WTC11 (cell line): ENCODE measurements at regions not wholly inside any gene's neighbourhood (a gene's known extent, or its start where the extent isn't known, plus 50 kb on each side); places are given as distances from the start of the nearest gene placed in this dataset.

Experiments
- ATAC-seq: fragments of 200-7000 bp; cut with Tn5 transposase; 2 replicates; pipeline ENCODE4 v1.10.0; 2021; ENCODE audit warnings: mild to moderate bottlenecking, moderate library complexity
- CTCF ChIA-PET: fragments of 300-600 bp; sonication (Branson Sonifier 250); formaldehyde crosslinking; loops from one replicate; lab custom pipeline; 2021; ENCODE audit warnings: antibody characterized with exemption; lab: Charles Lee
- POLR2A ChIA-PET: fragments of 350-600 bp; sonication (Branson Sonifier 250); formaldehyde crosslinking; loops from one replicate; lab custom pipeline; 2021; ENCODE audit warnings: antibody characterized with exemption; lab: Charles Lee
- DNase-seq: peaks from one replicate; pipeline ENCODE4 v3.0.0; 2021; ENCODE audit warnings: low spot score
- H3K27ac Mint-ChIP-seq: 2 replicates; pipeline ENCODE4 v1.8.0; 2021; ENCODE audit warnings: mixed read lengths
- H3K27me3 Mint-ChIP-seq: 2 replicates; pipeline ENCODE4 v1.8.0; 2021; ENCODE audit warnings: low read depth, mild to moderate bottlenecking, moderate library complexity, mixed read lengths
- H3K36me3 Mint-ChIP-seq: 2 replicates; pipeline ENCODE4 v1.8.0; 2021; ENCODE audit warnings: mixed read lengths
- H3K4me1 Mint-ChIP-seq: 2 replicates; pipeline ENCODE4 v1.8.0; 2022; ENCODE audit warnings: mixed read lengths
- H3K4me3 Mint-ChIP-seq: 2 replicates; pipeline ENCODE4 v1.8.0; 2021; ENCODE audit warnings: mild to moderate bottlenecking, moderate library complexity, mixed read lengths
- H3K9me3 Mint-ChIP-seq: 2 replicates; pipeline ENCODE4 v1.8.0; 2021; ENCODE audit warnings: mixed read lengths
- CREM ChIP-seq: sonication (generic); formaldehyde crosslinking; IDR thresholded peaks from 2 replicates; pipeline ENCODE4 v1.8.1; 2022; ENCODE audit warnings: mild to moderate bottlenecking, missing genetic modification reagents, moderate library complexity
- ELF4 ChIP-seq: sonication (generic); formaldehyde crosslinking; IDR thresholded peaks from 2 replicates; pipeline ENCODE4 v1.8.1; 2022; ENCODE audit warnings: low read depth, mild to moderate bottlenecking, moderate library complexity, missing genetic modification reagents
- FOXP1 ChIP-seq: sonication (generic); formaldehyde crosslinking; IDR thresholded peaks from 2 replicates; pipeline ENCODE4 v1.8.0; 2022; ENCODE audit warnings: missing genetic modification reagents, mild to moderate bottlenecking, moderate library complexity, borderline replicate concordance
- MXD4 ChIP-seq: fragments of 250-450 bp; sonication (Bioruptor Pico); IDR thresholded peaks from 2 replicates; pipeline ENCODE4 v1.8.0; 2021; ENCODE audit warnings: mild to moderate bottlenecking, moderate library complexity, borderline replicate concordance
- NR3C1 ChIP-seq: sonication (generic); formaldehyde crosslinking; conservative IDR thresholded peaks from 2 replicates; pipeline ENCODE4 v1.8.1; 2023; ENCODE audit warnings: low read depth, mild to moderate bottlenecking, missing genetic modification reagents
- SOX15 ChIP-seq: fragments of 250-450 bp; sonication (Bioruptor Pico); IDR thresholded peaks from 2 replicates; pipeline ENCODE4 v1.9.0; 2021; ENCODE audit warnings: mild to moderate bottlenecking
- TCF7 ChIP-seq: sonication (generic); formaldehyde crosslinking; IDR thresholded peaks from 2 replicates; pipeline ENCODE4 v1.8.0; 2022; ENCODE audit warnings: mild to moderate bottlenecking, low read depth, missing genetic modification reagents, moderate library complexity
- ZNF121 ChIP-seq: sonication (generic); formaldehyde crosslinking; IDR thresholded peaks from 2 replicates; pipeline ENCODE4 v1.8.0; 2023; ENCODE audit warnings: missing genetic modification reagents
- ZNF219 ChIP-seq: sonication (generic); formaldehyde crosslinking; IDR thresholded peaks from 2 replicates; pipeline ENCODE4 v1.8.0; 2023; ENCODE audit warnings: missing genetic modification reagents, mild to moderate bottlenecking, borderline replicate concordance
- ZNF263 ChIP-seq: sonication (generic); formaldehyde crosslinking; IDR thresholded peaks from 2 replicates; pipeline ENCODE4 v1.8.1; 2022; ENCODE audit warnings: low read depth, mild to moderate bottlenecking, moderate library complexity, missing genetic modification reagents
- ZNF317 ChIP-seq: sonication (generic); formaldehyde crosslinking; IDR thresholded peaks from 2 replicates; pipeline ENCODE4 v1.8.1; 2023; ENCODE audit warnings: low read depth, mild to moderate bottlenecking, moderate library complexity, missing genetic modification reagents, borderline replicate concordance
- ZNF423 ChIP-seq: fragments of 250-450 bp; sonication (Bioruptor Pico); IDR thresholded peaks from 2 replicates; pipeline ENCODE4 v2.1.2; 2022; ENCODE audit warnings: mild to moderate bottlenecking, moderate library complexity
- TF ChIP-seq, protein P1 (sequence below): sonication (generic); formaldehyde crosslinking; IDR thresholded peaks from 2 replicates; pipeline ENCODE4 v1.8.0; 2023; ENCODE audit warnings: mild to moderate bottlenecking, missing genetic modification reagents
- TF ChIP-seq, protein P2 (sequence below): fragments of 200-600 bp; IDR thresholded peaks from 2 replicates; pipeline ENCODE4 v1.8.0; 2022; ENCODE audit warnings: antibody characterized with exemption
- TF ChIP-seq, protein P3 (sequence below): fragments of 250-450 bp; sonication (Bioruptor Pico); IDR thresholded peaks from 2 replicates; pipeline ENCODE4 v1.9.0; 2021; ENCODE audit warnings: mild to moderate bottlenecking
- TF ChIP-seq, protein P4 (sequence below): fragments of 250-450 bp; sonication (Bioruptor Pico); conservative IDR thresholded peaks from 2 replicates; pipeline ENCODE4 v1.9.0; 2021; ENCODE audit warnings: mild to moderate bottlenecking
- TF ChIP-seq, protein P5 (sequence below): sonication (generic); formaldehyde crosslinking; conservative IDR thresholded peaks from 2 replicates; pipeline ENCODE4 v1.8.1; 2023; ENCODE audit warnings: mild to moderate bottlenecking, low read depth, missing genetic modification reagents, moderate library complexity
- TF ChIP-seq, protein P6 (sequence below): sonication (generic); formaldehyde crosslinking; IDR thresholded peaks from 2 replicates; pipeline ENCODE4 v1.8.0; 2022; ENCODE audit warnings: mild to moderate bottlenecking, missing genetic modification reagents
- TF ChIP-seq, protein P7 (sequence below): sonication (generic); formaldehyde crosslinking; IDR thresholded peaks from 2 replicates; pipeline ENCODE4 v1.8.0; 2022; ENCODE audit warnings: mild to moderate bottlenecking, missing genetic modification reagents
- TF ChIP-seq, protein P8 (sequence below): sonication (generic); formaldehyde crosslinking; IDR thresholded peaks from 2 replicates; pipeline ENCODE4 v1.8.1; 2023; ENCODE audit warnings: mild to moderate bottlenecking, moderate library complexity, missing genetic modification reagents

DNA sequence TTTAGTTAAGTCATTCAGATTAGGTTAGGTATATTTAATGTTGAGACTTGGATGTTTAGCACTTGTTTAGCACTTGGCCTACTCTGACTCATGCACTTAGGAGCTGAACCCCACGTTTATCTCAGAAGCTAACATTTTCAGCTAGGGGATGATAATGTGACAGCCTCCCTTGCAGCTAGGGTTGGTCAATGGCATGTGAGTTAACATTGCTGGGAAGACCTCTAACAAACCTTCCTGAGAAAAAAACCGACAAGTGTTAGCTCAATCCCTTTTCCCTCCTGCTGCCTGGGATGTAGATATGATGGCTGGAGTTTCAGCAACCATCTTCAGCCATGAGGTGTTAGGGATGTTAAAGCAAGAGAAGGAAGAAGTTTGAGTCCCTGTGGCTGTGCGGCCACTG lies 185.0 kb upstream of the FOXF1 start (continued):
- TF ChIP-seq, protein P1, sequence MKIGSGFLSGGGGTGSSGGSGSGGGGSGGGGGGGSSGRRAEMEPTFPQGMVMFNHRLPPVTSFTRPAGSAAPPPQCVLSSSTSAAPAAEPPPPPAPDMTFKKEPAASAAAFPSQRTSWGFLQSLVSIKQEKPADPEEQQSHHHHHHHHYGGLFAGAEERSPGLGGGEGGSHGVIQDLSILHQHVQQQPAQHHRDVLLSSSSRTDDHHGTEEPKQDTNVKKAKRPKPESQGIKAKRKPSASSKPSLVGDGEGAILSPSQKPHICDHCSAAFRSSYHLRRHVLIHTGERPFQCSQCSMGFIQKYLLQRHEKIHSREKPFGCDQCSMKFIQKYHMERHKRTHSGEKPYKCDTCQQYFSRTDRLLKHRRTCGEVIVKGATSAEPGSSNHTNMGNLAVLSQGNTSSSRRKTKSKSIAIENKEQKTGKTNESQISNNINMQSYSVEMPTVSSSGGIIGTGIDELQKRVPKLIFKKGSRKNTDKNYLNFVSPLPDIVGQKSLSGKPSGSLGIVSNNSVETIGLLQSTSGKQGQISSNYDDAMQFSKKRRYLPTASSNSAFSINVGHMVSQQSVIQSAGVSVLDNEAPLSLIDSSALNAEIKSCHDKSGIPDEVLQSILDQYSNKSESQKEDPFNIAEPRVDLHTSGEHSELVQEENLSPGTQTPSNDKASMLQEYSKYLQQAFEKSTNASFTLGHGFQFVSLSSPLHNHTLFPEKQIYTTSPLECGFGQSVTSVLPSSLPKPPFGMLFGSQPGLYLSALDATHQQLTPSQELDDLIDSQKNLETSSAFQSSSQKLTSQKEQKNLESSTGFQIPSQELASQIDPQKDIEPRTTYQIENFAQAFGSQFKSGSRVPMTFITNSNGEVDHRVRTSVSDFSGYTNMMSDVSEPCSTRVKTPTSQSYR = no peak
- TF ChIP-seq ELF4 (CRISPR knock-in tag) = no peak
- TF ChIP-seq CREM = no peak
- TF ChIP-seq TCF7 (CRISPR knock-in tag) = no peak

DNA sequence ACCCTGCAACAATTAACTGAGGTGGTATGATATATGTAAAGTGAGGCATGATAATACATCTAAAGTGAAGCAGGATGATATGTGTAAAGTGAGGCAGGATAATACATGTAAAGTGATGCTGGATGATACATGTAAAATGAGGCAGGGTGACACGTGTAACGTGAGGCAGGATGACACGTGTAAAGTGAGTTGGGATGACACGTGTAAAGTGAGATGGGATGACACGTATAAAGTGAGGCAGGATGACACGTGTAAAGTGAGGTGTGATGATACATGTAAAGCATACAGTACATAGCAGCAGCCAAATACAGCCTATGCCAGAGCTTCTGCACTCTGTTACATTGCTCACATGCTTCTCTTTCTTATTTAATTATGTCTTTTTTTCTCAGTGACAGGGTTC lies 184.4 kb upstream of the FOXF1 start:
- TF ChIP-seq NR3C1 (CRISPR knock-in tag) (no peak), ZNF317 (CRISPR knock-in tag) (no peak), FOXP1 (CRISPR knock-in tag) (no peak), MXD4 (CRISPR knock-in tag) (no peak), ELF4 (CRISPR knock-in tag) (no peak), ZNF263 (CRISPR knock-in tag) (no peak), ZNF219 (no peak), ZNF121 (no peak), SOX15 (no peak), ZNF423 (no peak)
- TF ChIP-seq, protein P2, sequence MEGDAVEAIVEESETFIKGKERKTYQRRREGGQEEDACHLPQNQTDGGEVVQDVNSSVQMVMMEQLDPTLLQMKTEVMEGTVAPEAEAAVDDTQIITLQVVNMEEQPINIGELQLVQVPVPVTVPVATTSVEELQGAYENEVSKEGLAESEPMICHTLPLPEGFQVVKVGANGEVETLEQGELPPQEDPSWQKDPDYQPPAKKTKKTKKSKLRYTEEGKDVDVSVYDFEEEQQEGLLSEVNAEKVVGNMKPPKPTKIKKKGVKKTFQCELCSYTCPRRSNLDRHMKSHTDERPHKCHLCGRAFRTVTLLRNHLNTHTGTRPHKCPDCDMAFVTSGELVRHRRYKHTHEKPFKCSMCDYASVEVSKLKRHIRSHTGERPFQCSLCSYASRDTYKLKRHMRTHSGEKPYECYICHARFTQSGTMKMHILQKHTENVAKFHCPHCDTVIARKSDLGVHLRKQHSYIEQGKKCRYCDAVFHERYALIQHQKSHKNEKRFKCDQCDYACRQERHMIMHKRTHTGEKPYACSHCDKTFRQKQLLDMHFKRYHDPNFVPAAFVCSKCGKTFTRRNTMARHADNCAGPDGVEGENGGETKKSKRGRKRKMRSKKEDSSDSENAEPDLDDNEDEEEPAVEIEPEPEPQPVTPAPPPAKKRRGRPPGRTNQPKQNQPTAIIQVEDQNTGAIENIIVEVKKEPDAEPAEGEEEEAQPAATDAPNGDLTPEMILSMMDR = no peak
- TF ChIP-seq, protein P3, sequence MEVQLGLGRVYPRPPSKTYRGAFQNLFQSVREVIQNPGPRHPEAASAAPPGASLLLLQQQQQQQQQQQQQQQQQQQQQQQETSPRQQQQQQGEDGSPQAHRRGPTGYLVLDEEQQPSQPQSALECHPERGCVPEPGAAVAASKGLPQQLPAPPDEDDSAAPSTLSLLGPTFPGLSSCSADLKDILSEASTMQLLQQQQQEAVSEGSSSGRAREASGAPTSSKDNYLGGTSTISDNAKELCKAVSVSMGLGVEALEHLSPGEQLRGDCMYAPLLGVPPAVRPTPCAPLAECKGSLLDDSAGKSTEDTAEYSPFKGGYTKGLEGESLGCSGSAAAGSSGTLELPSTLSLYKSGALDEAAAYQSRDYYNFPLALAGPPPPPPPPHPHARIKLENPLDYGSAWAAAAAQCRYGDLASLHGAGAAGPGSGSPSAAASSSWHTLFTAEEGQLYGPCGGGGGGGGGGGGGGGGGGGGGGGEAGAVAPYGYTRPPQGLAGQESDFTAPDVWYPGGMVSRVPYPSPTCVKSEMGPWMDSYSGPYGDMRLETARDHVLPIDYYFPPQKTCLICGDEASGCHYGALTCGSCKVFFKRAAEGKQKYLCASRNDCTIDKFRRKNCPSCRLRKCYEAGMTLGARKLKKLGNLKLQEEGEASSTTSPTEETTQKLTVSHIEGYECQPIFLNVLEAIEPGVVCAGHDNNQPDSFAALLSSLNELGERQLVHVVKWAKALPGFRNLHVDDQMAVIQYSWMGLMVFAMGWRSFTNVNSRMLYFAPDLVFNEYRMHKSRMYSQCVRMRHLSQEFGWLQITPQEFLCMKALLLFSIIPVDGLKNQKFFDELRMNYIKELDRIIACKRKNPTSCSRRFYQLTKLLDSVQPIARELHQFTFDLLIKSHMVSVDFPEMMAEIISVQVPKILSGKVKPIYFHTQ (CRISPR knock-in tag) = no peak
- TF ChIP-seq, protein P4, sequence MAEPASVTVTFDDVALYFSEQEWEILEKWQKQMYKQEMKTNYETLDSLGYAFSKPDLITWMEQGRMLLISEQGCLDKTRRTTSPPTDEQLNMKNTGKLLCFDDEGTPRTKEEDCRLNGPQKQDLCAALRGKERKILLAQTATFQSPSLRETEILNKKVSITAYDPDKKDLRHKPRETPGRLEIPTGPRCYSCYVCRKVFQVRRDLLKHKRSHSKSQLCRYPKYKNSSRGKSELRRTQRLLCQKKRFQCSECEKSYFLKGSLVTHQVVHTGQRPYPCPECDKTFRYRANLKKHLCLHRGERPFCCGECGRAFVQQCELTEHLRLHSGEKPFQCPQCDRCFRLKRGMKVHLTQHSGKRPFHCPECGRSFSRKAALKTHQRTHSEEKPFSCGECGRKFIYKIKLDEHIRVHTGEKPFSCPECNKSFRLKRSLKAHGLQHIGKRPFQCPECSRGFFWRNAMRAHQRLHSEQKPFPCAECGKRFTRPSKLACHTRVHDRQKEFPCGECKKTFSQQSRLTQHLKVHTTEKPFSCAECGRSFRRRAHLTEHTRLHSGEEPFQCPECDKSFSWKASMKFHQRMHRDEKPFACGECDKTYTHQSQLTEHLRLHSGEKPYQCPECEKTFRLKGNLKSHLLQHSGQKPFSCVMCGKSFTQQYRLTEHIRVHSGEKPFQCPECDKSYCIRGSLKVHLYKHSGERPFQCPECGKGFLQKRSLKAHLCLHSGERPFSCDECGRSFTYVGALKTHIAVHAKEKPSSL (CRISPR knock-in tag) = no peak
- TF ChIP-seq, protein P5, sequence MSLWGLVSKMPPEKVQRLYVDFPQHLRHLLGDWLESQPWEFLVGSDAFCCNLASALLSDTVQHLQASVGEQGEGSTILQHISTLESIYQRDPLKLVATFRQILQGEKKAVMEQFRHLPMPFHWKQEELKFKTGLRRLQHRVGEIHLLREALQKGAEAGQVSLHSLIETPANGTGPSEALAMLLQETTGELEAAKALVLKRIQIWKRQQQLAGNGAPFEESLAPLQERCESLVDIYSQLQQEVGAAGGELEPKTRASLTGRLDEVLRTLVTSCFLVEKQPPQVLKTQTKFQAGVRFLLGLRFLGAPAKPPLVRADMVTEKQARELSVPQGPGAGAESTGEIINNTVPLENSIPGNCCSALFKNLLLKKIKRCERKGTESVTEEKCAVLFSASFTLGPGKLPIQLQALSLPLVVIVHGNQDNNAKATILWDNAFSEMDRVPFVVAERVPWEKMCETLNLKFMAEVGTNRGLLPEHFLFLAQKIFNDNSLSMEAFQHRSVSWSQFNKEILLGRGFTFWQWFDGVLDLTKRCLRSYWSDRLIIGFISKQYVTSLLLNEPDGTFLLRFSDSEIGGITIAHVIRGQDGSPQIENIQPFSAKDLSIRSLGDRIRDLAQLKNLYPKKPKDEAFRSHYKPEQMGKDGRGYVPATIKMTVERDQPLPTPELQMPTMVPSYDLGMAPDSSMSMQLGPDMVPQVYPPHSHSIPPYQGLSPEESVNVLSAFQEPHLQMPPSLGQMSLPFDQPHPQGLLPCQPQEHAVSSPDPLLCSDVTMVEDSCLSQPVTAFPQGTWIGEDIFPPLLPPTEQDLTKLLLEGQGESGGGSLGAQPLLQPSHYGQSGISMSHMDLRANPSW = no peak
- TF ChIP-seq, protein P6, sequence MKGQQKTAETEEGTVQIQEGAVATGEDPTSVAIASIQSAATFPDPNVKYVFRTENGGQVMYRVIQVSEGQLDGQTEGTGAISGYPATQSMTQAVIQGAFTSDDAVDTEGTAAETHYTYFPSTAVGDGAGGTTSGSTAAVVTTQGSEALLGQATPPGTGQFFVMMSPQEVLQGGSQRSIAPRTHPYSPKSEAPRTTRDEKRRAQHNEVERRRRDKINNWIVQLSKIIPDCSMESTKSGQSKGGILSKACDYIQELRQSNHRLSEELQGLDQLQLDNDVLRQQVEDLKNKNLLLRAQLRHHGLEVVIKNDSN (CRISPR knock-in tag) = no peak
- TF ChIP-seq, protein P7, sequence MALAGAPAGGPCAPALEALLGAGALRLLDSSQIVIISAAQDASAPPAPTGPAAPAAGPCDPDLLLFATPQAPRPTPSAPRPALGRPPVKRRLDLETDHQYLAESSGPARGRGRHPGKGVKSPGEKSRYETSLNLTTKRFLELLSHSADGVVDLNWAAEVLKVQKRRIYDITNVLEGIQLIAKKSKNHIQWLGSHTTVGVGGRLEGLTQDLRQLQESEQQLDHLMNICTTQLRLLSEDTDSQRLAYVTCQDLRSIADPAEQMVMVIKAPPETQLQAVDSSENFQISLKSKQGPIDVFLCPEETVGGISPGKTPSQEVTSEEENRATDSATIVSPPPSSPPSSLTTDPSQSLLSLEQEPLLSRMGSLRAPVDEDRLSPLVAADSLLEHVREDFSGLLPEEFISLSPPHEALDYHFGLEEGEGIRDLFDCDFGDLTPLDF (CRISPR knock-in tag) = no peak
- TF ChIP-seq, protein P8, sequence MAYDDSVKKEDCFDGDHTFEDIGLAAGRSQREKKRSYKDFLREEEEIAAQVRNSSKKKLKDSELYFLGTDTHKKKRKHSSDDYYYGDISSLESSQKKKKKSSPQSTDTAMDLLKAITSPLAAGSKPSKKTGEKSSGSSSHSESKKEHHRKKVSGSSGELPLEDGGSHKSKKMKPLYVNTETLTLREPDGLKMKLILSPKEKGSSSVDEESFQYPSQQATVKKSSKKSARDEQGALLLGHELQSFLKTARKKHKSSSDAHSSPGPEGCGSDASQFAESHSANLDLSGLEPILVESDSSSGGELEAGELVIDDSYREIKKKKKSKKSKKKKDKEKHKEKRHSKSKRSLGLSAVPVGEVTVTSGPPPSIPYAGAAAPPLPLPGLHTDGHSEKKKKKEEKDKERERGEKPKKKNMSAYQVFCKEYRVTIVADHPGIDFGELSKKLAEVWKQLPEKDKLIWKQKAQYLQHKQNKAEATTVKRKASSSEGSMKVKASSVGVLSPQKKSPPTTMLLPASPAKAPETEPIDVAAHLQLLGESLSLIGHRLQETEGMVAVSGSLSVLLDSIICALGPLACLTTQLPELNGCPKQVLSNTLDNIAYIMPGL (CRISPR knock-in tag) = no peak
- peaks cover 6% of the 10 kb centered on the region; the same call in 1 of the 2 replicates for H3K36me3 Mint-ChIP-seq
- DNase-seq (no peak), ATAC-seq (no peak)
- POLR2A ChIA-PET = interaction anchor here (0.6 kb wide), 1 partner anchor 866 kb away, joined by 4 read pairs; no protein-coding TSS in a partner anchor
- peaks cover 8% of the 10 kb centered on the region for H3K9me3 Mint-ChIP-seq
- H3K4me3 Mint-ChIP-seq = no peak overlapping the region
- peaks cover 4% of the 10 kb centered on the region for H3K27me3 Mint-ChIP-seq
- H3K27ac Mint-ChIP-seq = no peak overlapping the region
- CTCF ChIA-PET = no interaction called here
- no peaks in the 10 kb centered on the region for H3K4me1 Mint-ChIP-seq
